Thymus (tissue), 11 donors: ENCODE measurements at regions not wholly inside any gene's neighbourhood (a gene's known extent, or its start where the extent isn't known, plus 50 kb on each side); places are given as distances from the start of the nearest gene placed in this dataset.
"Not testable (repeated sequence)": the region's sequence is repeated elsewhere in the genome, so short reads cannot be mapped to it uniquely, and the experiment has no call there.

Experiments used
- DNase-seq, 9 donors: peaks; one replicate each; pipeline ENCODE4 v3.0.0-alpha.2; 2013; ENCODE audit warnings: low spot score in 9 of 9, low read depth in 6 of 9, missing footprints in 1 of 9
- H3K27ac ChIP-seq, 2 donors: one replicate each; pipeline ENCODE4 v1.5.1; 2013; ENCODE audit warnings: control low read depth in 1 of 2, low read depth in 1 of 2, low read length in 1 of 2, mild to moderate bottlenecking in 1 of 2, moderate library complexity in 1 of 2
- H3K27me3 ChIP-seq, 2 donors: one replicate each; pipeline ENCODE4 v1.5.1; 2013; ENCODE audit warnings: low read length in 1 of 2; ENCODE audit not compliant: control insufficient read depth in 2 of 2, insufficient read depth in 1 of 2
- H3K36me3 ChIP-seq, 2 donors: one replicate each; pipeline ENCODE4 v1.5.1; 2013; ENCODE audit warnings: low read length in 1 of 2, mild to moderate bottlenecking in 1 of 2, moderate library complexity in 1 of 2; ENCODE audit not compliant: control insufficient read depth in 2 of 2, insufficient read depth in 2 of 2
- H3K4me1 ChIP-seq, 2 donors: one replicate each; pipeline ENCODE4 v1.5.1; 2013; ENCODE audit warnings: low read length in 2 of 2; ENCODE audit not compliant: control insufficient read depth in 2 of 2, insufficient read depth in 2 of 2
- H3K4me3 ChIP-seq, 2 donors: one replicate each; pipeline ENCODE4 v1.5.1; 2013; ENCODE audit warnings: low read length in 2 of 2, control low read depth in 1 of 2, mild to moderate bottlenecking in 1 of 2
- H3K9me3 ChIP-seq, 2 donors: one replicate each; pipeline ENCODE4 v1.5.1; 2013; ENCODE audit warnings: low read length in 1 of 2, mild to moderate bottlenecking in 1 of 2; ENCODE audit not compliant: control insufficient read depth in 2 of 2, insufficient read depth in 1 of 2
- WGBS: extraction: QIAGEN DNeasy Blood & Tissue Kit; methylation state at CpG from one replicate; pipeline ENCODE4 v1.1.7; 2013; 5-methylcytosine and 5-hydroxymethylcytosine counted together
- donor health status: healthy.

- H3K4me1 ChIP-seq = no peaks in the 10 kb centered on the region
- 96% methylated on average over 1 of the region's 1 CpG for WGBS
- H3K36me3 ChIP-seq = no peaks in the 10 kb centered on the region
- no peak overlapping the region for H3K4me3 ChIP-seq
- H3K27ac ChIP-seq = no peak overlapping the region
- no peak for DNase-seq
- no peaks in the 10 kb centered on the region for H3K27me3 ChIP-seq
- no peaks in the 10 kb centered on the region for H3K9me3 ChIP-seq
These were observed 151.0 kb upstream of the ATF7IP start for GRCh38 chr12:14214495-14214894.

- DNase-seq, H3K4me3 ChIP-seq, H3K36me3 ChIP-seq, H3K27ac ChIP-seq, H3K27me3 ChIP-seq, H3K9me3 ChIP-seq, H3K4me1 ChIP-seq: not testable (repeated sequence)
- WGBS = 98% methylated on average over 7 of the region's 7 CpGs
These were observed 149.5 kb upstream of the ATF7IP start for GRCh38 chr12:14215949-14216348.

- Histone ChIP-seq H3K27me3 (no peaks in the 10 kb centered on the region), H3K4me3 (no peak overlapping the region), H3K36me3 (no peaks in the 10 kb centered on the region), H3K27ac (no peak overlapping the region), H3K4me1 (no peaks in the 10 kb centered on the region), H3K9me3 (no peaks in the 10 kb centered on the region)
- WGBS = 83% methylated on average over 12 of the region's 12 CpGs
- DNase-seq = no peak
These were observed 148.8 kb upstream of the ATF7IP start for GRCh38 chr12:14216405-14217294.

- 98% methylated on average over 5 of the region's 5 CpGs for WGBS
- no peaks in the 10 kb centered on the region for H3K27me3 ChIP-seq
- no peak for DNase-seq
- H3K36me3 ChIP-seq = no peaks in the 10 kb centered on the region
- no peak overlapping the region for H3K27ac ChIP-seq
- H3K9me3 ChIP-seq = no peaks in the 10 kb centered on the region
- no peaks in the 10 kb centered on the region for H3K4me1 ChIP-seq
- no peak overlapping the region for H3K4me3 ChIP-seq
These were observed 146.3 kb upstream of the ATF7IP start for GRCh38 chr12:14219156-14219555.

GRCh38 chr12:14219670-14220069, 145.8 kb upstream of the ATF7IP start:
- not testable (repeated sequence) for H3K4me3 ChIP-seq, H3K4me1 ChIP-seq, H3K36me3 ChIP-seq, DNase-seq, H3K27me3 ChIP-seq, H3K9me3 ChIP-seq, H3K27ac ChIP-seq
- 91% methylated on average over 2 of the region's 2 CpGs for WGBS

GRCh38 chr12:14225064-14225463, 140.4 kb upstream of the ATF7IP start:
- no peak for DNase-seq
- no peak overlapping the region for H3K4me3 ChIP-seq
- 98% methylated on average over 4 of the region's 4 CpGs for WGBS
- H3K4me1 ChIP-seq = no peaks in the 10 kb centered on the region
- no peaks in the 10 kb centered on the region for H3K36me3 ChIP-seq
- no peaks in the 10 kb centered on the region for H3K27me3 ChIP-seq
- H3K27ac ChIP-seq = no peak overlapping the region
- H3K9me3 ChIP-seq = no peaks in the 10 kb centered on the region

- not testable (repeated sequence) for DNase-seq, H3K4me3 ChIP-seq, H3K27ac ChIP-seq, H3K9me3 ChIP-seq, H3K27me3 ChIP-seq, H3K36me3 ChIP-seq, H3K4me1 ChIP-seq
- 93% methylated on average over 3 of the region's 3 CpGs for WGBS
These were observed 130.3 kb upstream of the ATF7IP start for GRCh38 chr12:14235176-14235575.

- not testable (repeated sequence) for DNase-seq, H3K4me3 ChIP-seq, H3K27ac ChIP-seq, H3K36me3 ChIP-seq, H3K27me3 ChIP-seq, H3K9me3 ChIP-seq
- 97% methylated on average over 3 of the region's 3 CpGs for WGBS
- peaks cover 2 to 14% of the 10 kb centered on the region in 2 donors for H3K4me1 ChIP-seq
These were observed 128.8 kb upstream of the ATF7IP start for GRCh38 chr12:14236641-14237040.

- H3K4me3 ChIP-seq = no peak overlapping the region
- peaks cover 2 to 14% of the 10 kb centered on the region in 2 donors for H3K4me1 ChIP-seq
- no peaks in the 10 kb centered on the region for H3K36me3 ChIP-seq
- DNase-seq = peak in 1 of 9 donors; percentile 49
- peaks cover 0 to 17% of the 10 kb centered on the region in 2 donors for H3K9me3 ChIP-seq
- H3K27me3 ChIP-seq = no peaks in the 10 kb centered on the region
- WGBS = 59% methylated on average over 8 of the region's 8 CpGs
- H3K27ac ChIP-seq = no peak overlapping the region
These were observed 127.2 kb upstream of the ATF7IP start for GRCh38 chr12:14238221-14238792.
